GM12878 (cell line): ENCODE measurements at regions not wholly inside any gene's neighbourhood (a gene's known extent, or its start where the extent isn't known, plus 50 kb on each side); places are given as distances from the start of the nearest gene placed in this dataset.

Source experiments
- ATAC-seq: fragments of 200-7000 bp; cut with Tn5 transposase; 3 replicates; pipeline ENCODE4 v1.9.1; 2020; ENCODE audit warnings: mild to moderate bottlenecking, moderate library complexity
- BruUV-seq: library from RNA; stranded (reverse); fragments of 400-500 nt; replicated peaks from 2 replicates; lab custom pipeline; 2021; lab: Mats Ljungman, UMichigan
- CTCF ChIA-PET: fragments of 300-600 bp; sonication (Branson Sonifier 250); formaldehyde crosslinking; extraction: SDS; loops from one replicate; lab custom pipeline; 2021; ENCODE audit warnings: inconsistent platforms; lab: Yijun Ruan, JAX
- POLR2A ChIA-PET: fragments of 350-600 bp; formaldehyde crosslinking; extraction: SDS; loops from one replicate; lab custom pipeline; 2021; ENCODE audit warnings: inconsistent platforms; lab: Charles Lee
- RAD21 ChIA-PET: fragments of 300-600 bp; sonication (Branson Sonifier 250); formaldehyde crosslinking; loops from one replicate; lab custom pipeline; 2023; ENCODE audit warnings: antibody characterized with exemption; ENCODE audit not compliant: unreplicated experiment; lab: Charles Lee
- SMC1A ChIA-PET: fragments of 300-600 bp; sonication (Branson Sonifier 250); formaldehyde crosslinking; loops from one replicate; lab custom pipeline; 2023; ENCODE audit not compliant: unreplicated experiment, uncharacterized antibody; lab: Charles Lee
- DNase-seq: peaks from one replicate; pipeline ENCODE4 v3.0.0-alpha.2; 2011; ENCODE audit warnings: low read depth, low spot score
- FAIRE-seq: peaks from 3 replicates; lab custom pipeline; 2011; peaks lifted over from hg19 to GRCh38; lab: Jason Lieb, UNC
- H2AFZ ChIP-seq: 2 replicates; pipeline ENCODE4 v1.6.0; 2011; ENCODE audit warnings: low read depth, low read length, control low read depth; ENCODE audit not compliant: control insufficient read depth
- H3K27ac ChIP-seq: 2 replicates; pipeline ENCODE4 v1.5.1; 2011; ENCODE audit warnings: control low read depth; ENCODE audit not compliant: control insufficient read depth, insufficient read depth
- H3K27me3 ChIP-seq, 2 experiments: replicated peaks in 1 of 2; 2 replicates each; pipeline versions ENCODE4 v1.6.0 to v1.6.1; 2011; ENCODE audit warnings: low read length in 1 of 2; ENCODE audit not compliant: control insufficient read depth in 2 of 2, insufficient read depth in 2 of 2
- H3K36me3 ChIP-seq, 2 experiments: 2 replicates each; pipeline ENCODE4 v1.5.1; 2011; ENCODE audit warnings: low read length in 1 of 2; ENCODE audit not compliant: control insufficient read depth in 2 of 2, insufficient read depth in 2 of 2
- H3K4me1 ChIP-seq: 2 replicates; pipeline ENCODE4 v1.6.1; 2011; ENCODE audit warnings: mild to moderate bottlenecking, low read length, moderate library complexity, mixed read lengths; ENCODE audit not compliant: control insufficient read depth, insufficient read depth
- H3K4me2 ChIP-seq: 2 replicates; pipeline ENCODE4 v1.6.0; 2011; ENCODE audit warnings: control low read depth; ENCODE audit not compliant: control insufficient read depth, insufficient read depth
- H3K4me3 ChIP-seq: fragments of 200-600 bp; sonication (generic); 2 replicates; pipeline ENCODE4 v1.5.1; 2016
- H3K79me2 ChIP-seq: 2 replicates; pipeline ENCODE4 v1.6.0; 2011; ENCODE audit warnings: low read length; ENCODE audit not compliant: control insufficient read depth, insufficient read depth
- H3K9ac ChIP-seq: 2 replicates; pipeline ENCODE4 v1.8.0; 2011; ENCODE audit warnings: low read length, control low read depth, mixed read lengths; ENCODE audit not compliant: control insufficient read depth, insufficient read depth
- H3K9me3 ChIP-seq: replicated peaks from 3 replicates; pipeline ENCODE4 v1.5.1; 2011; ENCODE audit warnings: mild to moderate bottlenecking, low read length; ENCODE audit not compliant: control insufficient read depth, insufficient read depth
- H4K20me1 ChIP-seq: 2 replicates; pipeline ENCODE4 v1.6.0; 2011; ENCODE audit not compliant: control insufficient read depth, insufficient read depth
- GATAD2B ChIP-seq: fragments of 450-650 bp; conservative IDR thresholded peaks from 2 replicates; pipeline ENCODE4 v1.6.1; 2017; ENCODE audit warnings: low read depth, mild to moderate bottlenecking, moderate library complexity
- HDAC2 ChIP-seq: fragments of 200-600 bp; sonication (generic); IDR thresholded peaks from 2 replicates; pipeline ENCODE4 v1.6.1; 2017
- MLLT1 ChIP-seq: fragments of 450-650 bp; IDR thresholded peaks from 2 replicates; pipeline ENCODE4 v1.6.1; 2016; ENCODE audit warnings: mild to moderate bottlenecking
- NFIC ChIP-seq: IDR thresholded peaks from 2 replicates; pipeline ENCODE4 v1.6.1; 2012; ENCODE audit warnings: low read depth, mild to moderate bottlenecking, inconsistent platforms, low read length, moderate library complexity
- NKRF ChIP-seq: fragments of 450-650 bp; conservative IDR thresholded peaks from 2 replicates; pipeline ENCODE4 v1.6.1; 2017; ENCODE audit warnings: mild to moderate bottlenecking, moderate library complexity
- PAX5 ChIP-seq: IDR thresholded peaks from 2 replicates; pipeline ENCODE4 v1.6.1; 2011; ENCODE audit warnings: low read depth, low read length, borderline replicate concordance
- STAT1 ChIP-seq: fragments of 450-650 bp; conservative IDR thresholded peaks from 2 replicates; pipeline ENCODE4 v1.6.1; 2014; ENCODE audit warnings: antibody characterized with exemption, mild to moderate bottlenecking
- TAF1 ChIP-seq: IDR thresholded peaks from 2 replicates; pipeline ENCODE4 v1.6.1; 2011; ENCODE audit warnings: mild to moderate bottlenecking, low read depth, low read length, borderline replicate concordance
- TCF3 ChIP-seq: IDR thresholded peaks from 2 replicates; pipeline ENCODE4 v1.6.1; 2012; ENCODE audit warnings: low read depth, mild to moderate bottlenecking, low read length, borderline replicate concordance; ENCODE audit not compliant: insufficient read depth
- ZBTB33 ChIP-seq: fragments of 450-650 bp; IDR thresholded peaks from 2 replicates; pipeline ENCODE4 v1.6.1; 2017; ENCODE audit warnings: mild to moderate bottlenecking
- WGBS: methylation state at CpG from one replicate; pipeline ENCODE4 v1.1.6; 2016; ENCODE audit warnings: low lambda C conversion rate; ENCODE audit not compliant: insufficient replicate concordance, insufficient coverage; ENCODE audit errors: missing lambda C conversion rate; 5-methylcytosine and 5-hydroxymethylcytosine counted together
- in situ Hi-C: fragments of 300-500 bp; cut with MboI; formaldehyde crosslinking; loops from 9 replicates; pipeline ENCODE4 v1.14.3; 2018; ENCODE audit warnings: mixed read lengths
- intact Hi-C: fragments of 100-400 bp; cut with micrococcal nuclease; formaldehyde crosslinking; loops from one replicate; pipeline ENCODE4 v1.14.2; 2022; ENCODE audit not compliant: unreplicated experiment

GRCh38 chr12:45667761-45668160 is 61.7 kb upstream of the ARID2 start:
- Histone ChIP-seq H3K4me2 (no peak overlapping the region), H3K4me3 (no peak overlapping the region), H3K9me3 (no peaks in the 10 kb centered on the region), H4K20me1 (no peaks in the 10 kb centered on the region), H3K9ac (no peak overlapping the region), H3K4me1 (peaks cover 19% of the 10 kb centered on the region), H2AFZ (no peak overlapping the region), H3K27ac (no peak overlapping the region), H3K79me2 (no peaks in the 10 kb centered on the region), H3K36me3 (no peaks in the 10 kb centered on the region), H3K27me3 (no peaks in the 10 kb centered on the region)
- ChIA-PET CTCF (interaction anchor here (1.6 to 2.4 kb wide), 2 partner anchors 12 to 58 kb away, joined by 4 to 13 read pairs; no protein-coding TSS in a partner anchor), POLR2A (no interaction called here), RAD21 (interaction anchor here (0.5 kb wide), 1 partner anchor 69 kb away, joined by 4 read pairs; no protein-coding TSS in a partner anchor), SMC1A (interaction anchor here (1.4 to 2.9 kb wide), 3 partner anchors 50 to 124 kb away, joined by 3 to 20 read pairs (median 4); no protein-coding TSS in a partner anchor)
- no peak for DNase-seq
- intact Hi-C loops (loop anchor here (2.0 to 5.0 kb wide), 3 partner anchors 59 to 125 kb away; no protein-coding TSS in a partner anchor), in situ Hi-C loops (no loop called here)
- FAIRE-seq: no peak
- BruUV-seq: no TSS peak
- no peak for TF ChIP-seq ZBTB33
- no peak for TF ChIP-seq NFIC
- TF ChIP-seq TCF3: no peak
- no peak for TF ChIP-seq GATAD2B
- TF ChIP-seq PAX5: no peak
- no peak for TF ChIP-seq NKRF
- TF ChIP-seq TAF1: no peak
- TF ChIP-seq STAT1: no peak
- no peak for TF ChIP-seq HDAC2
- no peak for TF ChIP-seq MLLT1
- ATAC-seq: no peak
- WGBS: 73% methylated on average over 2 of the region's 2 CpGs
